Liver (tissue), 3 donors: ENCODE measurements at regions not wholly inside any gene's neighbourhood (a gene's known extent, or its start where the extent isn't known, plus 50 kb on each side); places are given as distances from the start of the nearest gene placed in this dataset.

Source experiments
- CTCF ChIP-seq: fragments of 150-350 bp; IDR thresholded peaks from 2 replicates; pipeline ENCODE4 v1.5.1; 2017; ENCODE audit warnings: improper control_type of control experiment, low read depth, low read length; ENCODE audit not compliant: missing input control
- EGR1 ChIP-seq, 2 donors: IDR thresholded peaks; 2 replicates each; pipeline ENCODE4 v1.6.1; 2016 to 2018; ENCODE audit warnings: antibody characterized with exemption in 2 of 2, low read depth in 2 of 2
- JUND ChIP-seq, 2 donors: IDR thresholded peaks; 2 replicates each; pipeline ENCODE4 v1.6.1; 2016; ENCODE audit warnings: antibody characterized with exemption in 2 of 2
- RAD21 ChIP-seq, 2 donors: IDR thresholded peaks; 2 replicates each; pipeline ENCODE4 v1.6.1; 2016; ENCODE audit warnings: antibody characterized with exemption in 2 of 2, mild to moderate bottlenecking in 2 of 2
- REST ChIP-seq: IDR thresholded peaks from 2 replicates; pipeline ENCODE4 v1.6.1; 2016; ENCODE audit warnings: antibody characterized with exemption, mild to moderate bottlenecking
- TAF1 ChIP-seq: conservative IDR thresholded peaks from 2 replicates; pipeline ENCODE4 v1.6.1; 2016; ENCODE audit warnings: antibody characterized with exemption, mild to moderate bottlenecking
- ZBTB33 ChIP-seq: IDR thresholded peaks from 2 replicates; pipeline ENCODE4 v1.6.1; 2016; ENCODE audit warnings: antibody characterized with exemption
- donor health status: healthy.
- donor health status: healthy.

- no peak for TF ChIP-seq CTCF
- TF ChIP-seq EGR1 (IDR thresholded peaks at IDR 0.05; ENCODE audit: low read depth in 2 of 2) = no peak
- no peak for TF ChIP-seq REST
- no peak for TF ChIP-seq RAD21 (IDR thresholded peaks at IDR 0.05)
- TF ChIP-seq ZBTB33 = no peak
- TF ChIP-seq TAF1 = no peak
- no peak for TF ChIP-seq JUND (IDR thresholded peaks at IDR 0.05)
Measured at GRCh38 chr22:22773427-22773826, 114.2 kb upstream of the IGLL5 start.
